HG03342 (cell line): ENCODE measurements at regions not wholly inside any gene's neighbourhood (a gene's known extent, or its start where the extent isn't known, plus 50 kb on each side); places are given as distances from the start of the nearest gene placed in this dataset.

Source experiments
- ATAC-seq: cut with Tn5 transposase; IDR thresholded peaks from one replicate; pipeline ENCODE4 v1.9.1; 2021; ENCODE audit warnings: mild to moderate bottlenecking, moderate library complexity; ENCODE audit not compliant: unreplicated experiment

GRCh38 chr3:178300441-178300959, 235.7 kb upstream of the KCNMB2 start:
- ATAC-seq = no peak

- no peak for ATAC-seq
Measured at GRCh38 chr3:178302966-178303930, 233.0 kb upstream of the KCNMB2 start.

GRCh38 chr3:178304758-178305467, 231.3 kb upstream of the KCNMB2 start:
- ATAC-seq = no peak

- ATAC-seq = no peak
Measured at GRCh38 chr3:178306432-178307115, 229.7 kb upstream of the KCNMB2 start.

GRCh38 chr3:178308771-178309170, 227.5 kb upstream of the KCNMB2 start:
- ATAC-seq = no peak

- no peak for ATAC-seq
Measured at GRCh38 chr3:178310949-178311348, 225.3 kb upstream of the KCNMB2 start.

- no peak for ATAC-seq
Measured at GRCh38 chr3:178313716-178314115, 222.5 kb upstream of the KCNMB2 start.

GRCh38 chr3:178318340-178318739, 217.9 kb upstream of the KCNMB2 start:
- no peak for ATAC-seq

- ATAC-seq = no peak
Measured at GRCh38 chr3:178318941-178319816, 217.1 kb upstream of the KCNMB2 start.

GRCh38 chr3:178320456-178321351, 215.5 kb upstream of the KCNMB2 start:
- ATAC-seq = no peak

GRCh38 chr3:178324356-178324755, 211.9 kb upstream of the KCNMB2 start:
- no peak for ATAC-seq

GRCh38 chr3:178325330-178325729, 210.9 kb upstream of the KCNMB2 start:
- no peak for ATAC-seq

GRCh38 chr3:178329936-178330335, 206.3 kb upstream of the KCNMB2 start:
- no peak for ATAC-seq

GRCh38 chr3:178334239-178334638, 202.0 kb upstream of the KCNMB2 start:
- no peak for ATAC-seq

GRCh38 chr3:178336336-178336735, 199.9 kb upstream of the KCNMB2 start:
- no peak for ATAC-seq

- no peak for ATAC-seq
Measured at GRCh38 chr3:178340506-178340905, 195.7 kb upstream of the KCNMB2 start.

GRCh38 chr3:178341636-178342035, 194.6 kb upstream of the KCNMB2 start:
- no peak for ATAC-seq

- ATAC-seq = no peak
Measured at GRCh38 chr3:178342111-178342510, 194.1 kb upstream of the KCNMB2 start.

- no peak for ATAC-seq
Measured at GRCh38 chr3:178343433-178344038, 192.7 kb upstream of the KCNMB2 start.
